Lower lobe of right lung (tissue), 2 donors: ENCODE measurements at regions not wholly inside any gene's neighbourhood (a gene's known extent, or its start where the extent isn't known, plus 50 kb on each side); places are given as distances from the start of the nearest gene placed in this dataset.
"Not testable (repeated sequence)": the region's sequence is repeated elsewhere in the genome, so short reads cannot be mapped to it uniquely, and the experiment has no call there.

Source experiments
- ATAC-seq, 2 donors: fragments of 200-7000 bp; cut with Tn5 transposase; one replicate each; pipeline ENCODE4 v1.9.1; 2020 to 2022; ENCODE audit warnings: mild to moderate bottlenecking in 2 of 2, moderate library complexity in 2 of 2
- DNase-seq: peaks from one replicate; pipeline ENCODE4 v3.0.0-alpha.2; 2020
- H3K27ac ChIP-seq: fragments of 200-600 bp; one replicate; pipeline ENCODE4 v1.8.0; 2022
- H3K27me3 ChIP-seq: fragments of 200-600 bp; one replicate; pipeline ENCODE4 v1.8.0; 2022; ENCODE audit warnings: low read depth
- H3K36me3 ChIP-seq: fragments of 200-600 bp; one replicate; pipeline ENCODE4 v1.8.0; 2022; ENCODE audit warnings: mild to moderate bottlenecking
- H3K4me1 ChIP-seq: fragments of 200-600 bp; one replicate; pipeline ENCODE4 v1.8.0; 2022
- H3K4me3 ChIP-seq: fragments of 200-600 bp; one replicate; pipeline ENCODE4 v1.8.0; 2022; ENCODE audit warnings: mild to moderate bottlenecking
- H3K9me3 ChIP-seq: fragments of 200-600 bp; one replicate; pipeline ENCODE4 v1.8.0; 2022
- CTCF ChIP-seq: fragments of 200-600 bp; IDR thresholded peaks from one replicate; pipeline ENCODE4 v1.8.0; 2022; ENCODE audit warnings: antibody characterized with exemption, mild to moderate bottlenecking
- intact Hi-C: fragments of 100-400 bp; cut with DNase I; formaldehyde crosslinking; loops from one replicate; pipeline ENCODE4 v1.11.0; 2022
- donor health status: DM: no; HTN: yes; CAD: no; lungs with severe emphysema.

- no peak for DNase-seq
- Histone ChIP-seq H3K4me3 (no peak overlapping the region), H3K36me3 (no peaks in the 10 kb centered on the region), H3K4me1 (no peaks in the 10 kb centered on the region), H3K27ac (no peak overlapping the region), H3K27me3 (no peaks in the 10 kb centered on the region), H3K9me3 (no peaks in the 10 kb centered on the region)
- intact Hi-C loops, result no loop called here
- TF ChIP-seq CTCF, result no peak
- ATAC-seq, result no peak
These were observed 340.9 kb downstream of the BCL11B start for GRCh38 chr14:98931126-98931525.

- no peak for DNase-seq
- no peaks in the 10 kb centered on the region for H3K9me3 ChIP-seq
- H3K27ac ChIP-seq, result no peak overlapping the region
- no peak overlapping the region for H3K4me3 ChIP-seq
- intact Hi-C loops, result no loop called here
- peak; percentile 63 to 68 for ATAC-seq
- no peaks in the 10 kb centered on the region for H3K4me1 ChIP-seq
- TF ChIP-seq CTCF, result no peak
- no peaks in the 10 kb centered on the region for H3K36me3 ChIP-seq
- H3K27me3 ChIP-seq, result no peaks in the 10 kb centered on the region
These were observed 340.1 kb downstream of the BCL11B start for GRCh38 chr14:98931911-98932310.

GRCh38 chr14:98932431-98933325, 339.3 kb downstream of the BCL11B start:
- Histone ChIP-seq H3K27ac (no peak overlapping the region), H3K36me3 (no peaks in the 10 kb centered on the region), H3K4me3 (no peak overlapping the region), H3K27me3 (no peaks in the 10 kb centered on the region), H3K4me1 (no peaks in the 10 kb centered on the region), H3K9me3 (no peaks in the 10 kb centered on the region)
- DNase-seq (no peak), ATAC-seq (no peak)
- intact Hi-C loops, result no loop called here
- TF ChIP-seq CTCF, result no peak

- H3K27me3 ChIP-seq, H3K27ac ChIP-seq, H3K4me1 ChIP-seq, intact Hi-C loops, DNase-seq, H3K9me3 ChIP-seq, H3K36me3 ChIP-seq, H3K4me3 ChIP-seq, ATAC-seq: not testable (repeated sequence)
These were observed 337.4 kb downstream of the BCL11B start for GRCh38 chr14:98934569-98934968.

- intact Hi-C loops, result no loop called here
- Histone ChIP-seq H3K9me3 (no peaks in the 10 kb centered on the region), H3K27me3 (no peaks in the 10 kb centered on the region), H3K27ac (no peak overlapping the region), H3K4me1 (no peaks in the 10 kb centered on the region), H3K4me3 (no peak overlapping the region), H3K36me3 (no peaks in the 10 kb centered on the region)
- no peak for TF ChIP-seq CTCF
- DNase-seq (no peak), ATAC-seq (no peak)
These were observed 336.1 kb downstream of the BCL11B start for GRCh38 chr14:98935921-98936320.

GRCh38 chr14:98937021-98937420, 335.0 kb downstream of the BCL11B start:
- no peaks in the 10 kb centered on the region for H3K36me3 ChIP-seq
- H3K27ac ChIP-seq, result no peak overlapping the region
- H3K4me1 ChIP-seq, result no peaks in the 10 kb centered on the region
- intact Hi-C loops, result no loop called here
- H3K4me3 ChIP-seq, result no peak overlapping the region
- no peaks in the 10 kb centered on the region for H3K27me3 ChIP-seq
- no peak for DNase-seq
- ATAC-seq, result no peak
- TF ChIP-seq CTCF, result no peak
- no peaks in the 10 kb centered on the region for H3K9me3 ChIP-seq
